IgD-negative memory B cell (primary cell): ENCODE measurements at regions not wholly inside any gene's neighbourhood (a gene's known extent, or its start where the extent isn't known, plus 50 kb on each side); places are given as distances from the start of the nearest gene placed in this dataset.

Experiments
- H3K27ac Mint-ChIP-seq, 3 donors: one replicate each; pipeline ENCODE4 v1.8.0; 2020 to 2022; ENCODE audit warnings: mild to moderate bottlenecking in 3 of 3, mixed read lengths in 3 of 3, moderate library complexity in 1 of 3
- H3K27me3 Mint-ChIP-seq: one replicate; pipeline ENCODE4 v1.8.0; 2021; ENCODE audit warnings: mixed read lengths
- H3K36me3 Mint-ChIP-seq: one replicate; pipeline ENCODE4 v1.8.0; 2020; ENCODE audit warnings: mild to moderate bottlenecking, mixed read lengths
- H3K4me1 Mint-ChIP-seq, 3 donors: one replicate each; pipeline ENCODE4 v1.8.0; 2020 to 2022; ENCODE audit warnings: mixed read lengths in 3 of 3, mild to moderate bottlenecking in 1 of 3
- H3K4me3 Mint-ChIP-seq, 4 donors: one replicate each; pipeline ENCODE4 v1.8.0; 2020 to 2022; ENCODE audit warnings: mild to moderate bottlenecking in 4 of 4, mixed read lengths in 4 of 4, moderate library complexity in 3 of 4
- H3K9me3 Mint-ChIP-seq, 3 donors: one replicate each; pipeline ENCODE4 v1.8.0; 2020 to 2021; ENCODE audit warnings: mixed read lengths in 3 of 3, mild to moderate bottlenecking in 1 of 3

GRCh38 chr6:6771224-6771945 is 182.9 kb downstream of the LY86 start:
- no peaks in the 10 kb centered on the region for H3K36me3 Mint-ChIP-seq
- H3K4me1 Mint-ChIP-seq = no peaks in the 10 kb centered on the region
- peaks cover 0 to 3% (median 2%) of the 10 kb centered on the region in 3 donors for H3K9me3 Mint-ChIP-seq
- peaks cover 7% of the 10 kb centered on the region for H3K27me3 Mint-ChIP-seq
- H3K4me3 Mint-ChIP-seq = no peak overlapping the region
- no peak overlapping the region for H3K27ac Mint-ChIP-seq

GRCh38 chr6:6771964-6772363 is 183.4 kb downstream of the LY86 start:
- no peaks in the 10 kb centered on the region for H3K4me1 Mint-ChIP-seq
- no peak overlapping the region for H3K4me3 Mint-ChIP-seq
- H3K9me3 Mint-ChIP-seq = peaks cover 0 to 8% (median 3%) of the 10 kb centered on the region in 3 donors
- H3K27ac Mint-ChIP-seq = no peak overlapping the region
- no peaks in the 10 kb centered on the region for H3K36me3 Mint-ChIP-seq
- peaks cover 11% of the 10 kb centered on the region for H3K27me3 Mint-ChIP-seq

- Mint-ChIP-seq H3K27me3 (peaks cover 11% of the 10 kb centered on the region), H3K4me1 (no peaks in the 10 kb centered on the region), H3K4me3 (no peak overlapping the region), H3K36me3 (no peaks in the 10 kb centered on the region), H3K9me3 (peaks cover 0 to 9% (median 3%) of the 10 kb centered on the region in 3 donors), H3K27ac (no peak overlapping the region)
Measured at GRCh38 chr6:6772751-6773150, 184.2 kb downstream of the LY86 start.

- H3K27me3 Mint-ChIP-seq = peaks cover 10% of the 10 kb centered on the region
- H3K36me3 Mint-ChIP-seq = no peaks in the 10 kb centered on the region
- no peak overlapping the region for H3K27ac Mint-ChIP-seq
- H3K4me3 Mint-ChIP-seq = no peak overlapping the region
- peaks cover 0 to 9% (median 3%) of the 10 kb centered on the region in 3 donors for H3K9me3 Mint-ChIP-seq
- H3K4me1 Mint-ChIP-seq = no peaks in the 10 kb centered on the region
Measured at GRCh38 chr6:6775074-6775473, 186.6 kb downstream of the LY86 start.

- Mint-ChIP-seq H3K27ac (no peak overlapping the region), H3K27me3 (peaks cover 14% of the 10 kb centered on the region), H3K4me3 (no peak overlapping the region), H3K36me3 (no peaks in the 10 kb centered on the region), H3K9me3 (peaks cover 0 to 9% (median 0%) of the 10 kb centered on the region in 3 donors), H3K4me1 (no peaks in the 10 kb centered on the region)
Measured at GRCh38 chr6:6780231-6780630, 191.7 kb downstream of the LY86 start.

- Mint-ChIP-seq H3K27ac (no peak overlapping the region), H3K36me3 (no peaks in the 10 kb centered on the region), H3K9me3 (peaks cover 0 to 7% (median 0%) of the 10 kb centered on the region in 3 donors), H3K4me3 (no peak overlapping the region), H3K27me3 (peaks cover 13% of the 10 kb centered on the region), H3K4me1 (no peaks in the 10 kb centered on the region)
Measured at GRCh38 chr6:6781172-6781872, 192.8 kb downstream of the LY86 start.

GRCh38 chr6:6781873-6782227 is 193.3 kb downstream of the LY86 start:
- Mint-ChIP-seq H3K4me1 (no peaks in the 10 kb centered on the region), H3K27ac (no peak overlapping the region), H3K4me3 (no peak overlapping the region), H3K27me3 (peaks cover 9% of the 10 kb centered on the region), H3K36me3 (no peaks in the 10 kb centered on the region), H3K9me3 (peaks cover 0 to 2% (median 0%) of the 10 kb centered on the region in 3 donors)

GRCh38 chr6:6783721-6784120 is 195.2 kb downstream of the LY86 start:
- Mint-ChIP-seq H3K9me3 (no peaks in the 10 kb centered on the region), H3K27ac (no peak overlapping the region), H3K36me3 (no peaks in the 10 kb centered on the region), H3K4me3 (no peak overlapping the region), H3K4me1 (no peaks in the 10 kb centered on the region), H3K27me3 (peaks cover 8% of the 10 kb centered on the region)

- Mint-ChIP-seq H3K27me3 (peaks cover 6% of the 10 kb centered on the region), H3K36me3 (no peaks in the 10 kb centered on the region), H3K9me3 (no peaks in the 10 kb centered on the region), H3K4me3 (no peak overlapping the region), H3K4me1 (no peaks in the 10 kb centered on the region), H3K27ac (no peak overlapping the region)
Measured at GRCh38 chr6:6784514-6785162, 196.1 kb downstream of the LY86 start.

GRCh38 chr6:6785163-6785521 is 196.6 kb downstream of the LY86 start:
- Mint-ChIP-seq H3K36me3 (no peaks in the 10 kb centered on the region), H3K9me3 (no peaks in the 10 kb centered on the region), H3K27ac (no peak overlapping the region), H3K4me1 (no peaks in the 10 kb centered on the region), H3K4me3 (no peak overlapping the region), H3K27me3 (peaks cover 6% of the 10 kb centered on the region)

GRCh38 chr6:6788394-6789032 is 200.0 kb downstream of the LY86 start:
- no peaks in the 10 kb centered on the region for H3K27me3 Mint-ChIP-seq

GRCh38 chr6:6790393-6790792 is 201.9 kb downstream of the LY86 start:
- no peaks in the 10 kb centered on the region for H3K9me3 Mint-ChIP-seq
- H3K4me1 Mint-ChIP-seq = peaks cover 3 to 6% (median 4%) of the 10 kb centered on the region in 3 donors

More at GRCh38 chr6:6788394-6789032, 200.0 kb downstream of the LY86 start:
- Mint-ChIP-seq H3K4me1 (peaks cover 0 to under 1% (median 0%) of the 10 kb centered on the region in 3 donors), H3K27ac (no peak overlapping the region), H3K9me3 (no peaks in the 10 kb centered on the region), H3K36me3 (no peaks in the 10 kb centered on the region), H3K4me3 (no peak overlapping the region)

GRCh38 chr6:6790891-6791290 is 202.4 kb downstream of the LY86 start:
- Mint-ChIP-seq H3K9me3 (no peaks in the 10 kb centered on the region), H3K27me3 (peaks cover 2% of the 10 kb centered on the region)

More at GRCh38 chr6:6790393-6790792, 201.9 kb downstream of the LY86 start:
- no peak overlapping the region for H3K27ac Mint-ChIP-seq
- no peak overlapping the region for H3K4me3 Mint-ChIP-seq
- H3K27me3 Mint-ChIP-seq = no peaks in the 10 kb centered on the region
- H3K36me3 Mint-ChIP-seq = no peaks in the 10 kb centered on the region

GRCh38 chr6:6793388-6794250 is 205.1 kb downstream of the LY86 start:
- H3K4me3 Mint-ChIP-seq = no peak overlapping the region

More at GRCh38 chr6:6790891-6791290, 202.4 kb downstream of the LY86 start:
- H3K27ac Mint-ChIP-seq = peak overlapping the region in 1 of 3 donors; percentile 52
- peaks cover 3 to 6% (median 4%) of the 10 kb centered on the region in 3 donors for H3K4me1 Mint-ChIP-seq
- H3K36me3 Mint-ChIP-seq = no peaks in the 10 kb centered on the region
- no peak overlapping the region for H3K4me3 Mint-ChIP-seq

More at GRCh38 chr6:6793388-6794250, 205.1 kb downstream of the LY86 start:
- H3K27me3 Mint-ChIP-seq = peaks cover 2% of the 10 kb centered on the region
- no peaks in the 10 kb centered on the region for H3K36me3 Mint-ChIP-seq
- no peak overlapping the region for H3K27ac Mint-ChIP-seq
- no peaks in the 10 kb centered on the region for H3K9me3 Mint-ChIP-seq
- peaks cover 14 to 22% (median 18%) of the 10 kb centered on the region in 3 donors for H3K4me1 Mint-ChIP-seq
